Gastrocnemius medialis (tissue), 4 donors: ENCODE measurements at regions not wholly inside any gene's neighbourhood (a gene's known extent, or its start where the extent isn't known, plus 50 kb on each side); places are given as distances from the start of the nearest gene placed in this dataset.

ENCODE experiments used
- CTCF ChIP-seq, 5 experiments: fragments of 450-650 bp in 3 of 5; fragments of 200-600 bp in 2 of 5; sonication (generic) in 2 of 5; IDR thresholded peaks in 4 of 5; conservative IDR thresholded peaks in 1 of 5; 1 replicate in 4 of 5; 2 replicates in 1 of 5; pipeline ENCODE4 v1.5.1; 2016 to 2019; ENCODE audit warnings: antibody characterized with exemption in 5 of 5, mild to moderate bottlenecking in 3 of 5, moderate library complexity in 3 of 5
- POLR2A ChIP-seq, 2 donors: fragments of 450-650 bp; IDR thresholded peaks; one replicate each; pipeline ENCODE4 v1.6.1; 2017; ENCODE audit warnings: antibody characterized with exemption in 2 of 2, mild to moderate bottlenecking in 2 of 2, moderate library complexity in 2 of 2

- no peak for TF ChIP-seq CTCF (IDR thresholded peaks at IDR 0.05 in 4 of 5, conservative IDR thresholded peaks at IDR 0.05 in 1 of 5)
- no peak for TF ChIP-seq POLR2A (IDR thresholded peaks at IDR 0.05)
Observed at GRCh38 chr2:235406430-235406829, 87.4 kb upstream of the AGAP1 start.
